ENCODE measurements at regions not wholly inside any gene's neighbourhood (a gene's known extent, or its start where the extent isn't known, plus 50 kb on each side); places are given as distances from the start of the nearest gene placed in this dataset.

GRCh38 chr12:67773896-67774295 is 125.4 kb downstream of the DYRK2 start:
- Histone ChIP-seq H3K9ac (replicated peaks in 1 of 4; ENCODE audit: extremely low read depth in 1 of 4, low read depth in 3 of 4, low read length in 3 of 4) (no peak overlapping the region), H3K56ac (replicated peaks; ENCODE audit: insufficient read length, low read depth, low read length) (no peak overlapping the region), H3K4me2 (ENCODE audit: insufficient read depth in 1 of 2, low read depth in 2 of 2, low read length in 2 of 2) (no peak overlapping the region), H3K27me3 (replicated peaks in 1 of 4; ENCODE audit: control insufficient read depth in 3 of 4, extremely low read depth in 1 of 4, insufficient read depth in 3 of 4, low read length in 3 of 4) (no peaks in the 10 kb centered on the region), H3K23me2 (ENCODE audit: low read depth, low read length) (no peaks in the 10 kb centered on the region), H2BK20ac (ENCODE audit: low read length) (no peak overlapping the region), H4K8ac (ENCODE audit: extremely low read depth, insufficient read depth, low read length) (no peak overlapping the region), H2BK120ac (replicated peaks; ENCODE audit: low read depth, low read length) (no peak overlapping the region), H3K18ac (ENCODE audit: extremely low read depth, low read length) (0 out of 2 replicates have a peak overlapping the region, but pooled peaks have one; percentile 0), H3K4me1 (replicated peaks in 1 of 4; ENCODE audit: control insufficient read depth in 3 of 4, insufficient read depth in 4 of 4, low read length in 3 of 4) (peaks cover 4 to 9% (median 6%) of the 10 kb centered on the region in 4 experiments; a peak in 6 of 7 replicates), H2AK5ac (ENCODE audit: low read depth, low read length) (no peak overlapping the region), H3K14ac (ENCODE audit: insufficient read length) (no peak overlapping the region), H2BK15ac (ENCODE audit: low read length) (no peak overlapping the region), H3K79me1 (ENCODE audit: low read depth, low read length) (no peaks in the 10 kb centered on the region), H2BK12ac (ENCODE audit: low read depth, low read length) (no peak overlapping the region), H3K27ac (ENCODE audit: low read depth, low read length) (no peak overlapping the region), H3K36me3 (ENCODE audit: control insufficient read depth in 2 of 4, insufficient read depth in 4 of 4, low read length in 3 of 4) (no peaks in the 10 kb centered on the region), H3K4ac (replicated peaks; ENCODE audit: insufficient read length, low read depth, low read length) (no peak overlapping the region), H4K5ac (ENCODE audit: insufficient read length, low read depth, low read length) (no peak overlapping the region), H3K79me2 (ENCODE audit: control insufficient read depth in 1 of 2, insufficient read depth in 2 of 2, low read length in 2 of 2) (no peaks in the 10 kb centered on the region), H4K91ac (replicated peaks; ENCODE audit: insufficient read length, low read length) (no peak overlapping the region), H3K4me3 (ENCODE audit: extremely low read depth in 1 of 4, insufficient read depth in 2 of 4, low read depth in 3 of 4, low read length in 4 of 4) (no peak overlapping the region), H3K9me3 (ENCODE audit: insufficient read depth in 2 of 2, low read depth in 1 of 2, low read length in 1 of 2) (no peaks in the 10 kb centered on the region), H2BK5ac (ENCODE audit: low read depth, low read length) (no peak overlapping the region), H4K20me1 (replicated peaks in 1 of 2; ENCODE audit: control insufficient read depth in 1 of 2, insufficient read depth in 2 of 2, low read length in 2 of 2) (no peaks in the 10 kb centered on the region), H3K23ac (ENCODE audit: insufficient read length) (no peak overlapping the region), H2AFZ (ENCODE audit: low read length) (0 out of 2 replicates have a peak overlapping the region, but pooled peaks have one; percentile 1)
- ChIA-PET POLR2A (ENCODE audit: partially characterized antibody) (interaction anchor here (2.0 kb wide), 1 partner anchor 7 kb away, joined by 5 read pairs; no protein-coding TSS in a partner anchor), CTCF (ENCODE audit: partially characterized antibody) (interaction anchor here (1.2 kb wide), 1 partner anchor 9 kb away, joined by 3 read pairs; no protein-coding TSS in a partner anchor)
- WGBS, 2 experiments (ENCODE audit: extremely low coverage in 1 of 2, insufficient coverage in 1 of 2, insufficient read length in 1 of 2, insufficient replicate concordance in 2 of 2, low coverage in 1 of 2, low lambda C conversion rate in 2 of 2, missing lambda C conversion rate in 1 of 2), result 83% methylated on average over 2 of the region's 2 CpGs; no CpG with 5 or more reads in 1 of the 2 experiments
- TF ChIP-seq GTF2F1 (IDR thresholded peaks at IDR 0.05; ENCODE audit: borderline replicate concordance, low read depth, low read length) (no peak), CBX8 (IDR thresholded peaks at IDR 0.05; ENCODE audit: borderline replicate concordance, low read depth, low read length) (no peak), SUZ12 (IDR thresholded peaks at IDR 0.05; ENCODE audit: low read length) (no peak), RNF2 (IDR thresholded peaks at IDR 0.05; ENCODE audit: borderline replicate concordance, low read depth, low read length, missing control alignments, poor library complexity, severe bottlenecking) (no peak), POLR2AphosphoS5 (IDR thresholded peaks at IDR 0.05; ENCODE audit: low read depth, low read length) (no peak), ATF3 (IDR thresholded peaks at IDR 0.05; ENCODE audit: insufficient read depth, low read depth, low read length) (no peak), ASH2L (IDR thresholded peaks at IDR 0.05; ENCODE audit: low read length) (no peak), KDM1A (IDR thresholded peaks at IDR 0.05; ENCODE audit: borderline replicate concordance, low read length) (no peak), SP4 (IDR thresholded peaks at IDR 0.05; ENCODE audit: low read length) (no peak)
- FAIRE-seq, result no peak
- DNase-seq (ENCODE audit: low read depth in 1 of 2, low spot score in 2 of 2), result no peak

Data from H1 (cell line).